DOHH2 (cell line): ENCODE measurements at regions not wholly inside any gene's neighbourhood (a gene's known extent, or its start where the extent isn't known, plus 50 kb on each side); places are given as distances from the start of the nearest gene placed in this dataset.

Experiments
- H3F3A ChIP-seq: fragments of 200-600 bp; sonication (generic), shearing (Covaris generic); 2 replicates; pipeline ENCODE4 v1.6.0; 2016; ENCODE audit warnings: antibody characterized with exemption, mild to moderate bottlenecking; ENCODE audit not compliant: control insufficient read depth, insufficient read depth
- H3K27ac ChIP-seq: fragments of 200-600 bp; sonication (generic); 2 replicates; pipeline ENCODE4 v1.5.1; 2014; ENCODE audit warnings: low read depth, mild to moderate bottlenecking, low read length, moderate library complexity
- H3K27me3 ChIP-seq: fragments of 200-600 bp; sonication (generic); 2 replicates; pipeline ENCODE4 v1.6.1; 2014; ENCODE audit warnings: mild to moderate bottlenecking, low read length, mixed read lengths; ENCODE audit not compliant: control insufficient read depth
- H3K36me3 ChIP-seq: fragments of 200-600 bp; sonication (generic); 2 replicates; pipeline ENCODE4 v1.6.1; 2014; ENCODE audit warnings: mild to moderate bottlenecking, low read length, moderate library complexity, mixed read lengths; ENCODE audit not compliant: control insufficient read depth
- H3K4me1 ChIP-seq: fragments of 200-600 bp; sonication (generic); 2 replicates; pipeline ENCODE4 v1.6.1; 2014; ENCODE audit warnings: mild to moderate bottlenecking, low read length, mixed read lengths; ENCODE audit not compliant: control insufficient read depth
- H3K4me2 ChIP-seq: fragments of 200-600 bp; sonication (generic); 2 replicates; pipeline ENCODE4 v1.6.0; 2014; ENCODE audit warnings: mild to moderate bottlenecking, low read length, moderate library complexity
- H3K4me3 ChIP-seq: fragments of 200-600 bp; sonication (generic); 2 replicates; pipeline ENCODE4 v1.5.1; 2014; ENCODE audit warnings: mild to moderate bottlenecking, low read length, mixed read lengths
- H3K79me2 ChIP-seq: fragments of 200-600 bp; sonication (generic); 2 replicates; pipeline ENCODE4 v1.6.1; 2014; ENCODE audit warnings: mild to moderate bottlenecking, low read length, mixed read lengths; ENCODE audit not compliant: control insufficient read depth
- H3K9me2 ChIP-seq: fragments of 200-600 bp; sonication (generic); replicated peaks from 2 replicates; pipeline ENCODE4 v1.6.1; 2014; ENCODE audit warnings: mild to moderate bottlenecking, low read length, mixed read lengths; ENCODE audit not compliant: control insufficient read depth
- H3K9me3 ChIP-seq: fragments of 200-600 bp; sonication (generic); 2 replicates; pipeline ENCODE4 v1.6.1; 2014; ENCODE audit warnings: antibody characterized with exemption, low read length, mixed read lengths; ENCODE audit not compliant: control insufficient read depth, insufficient read depth
- H4K20me1 ChIP-seq: fragments of 200-600 bp; sonication (generic); 2 replicates; pipeline ENCODE4 v1.6.0; 2014; ENCODE audit warnings: low read depth, mild to moderate bottlenecking, antibody characterized with exemption, low read length, moderate library complexity; ENCODE audit not compliant: control insufficient read depth, insufficient read depth
- EZH2phosphoT487 ChIP-seq: fragments of 200-600 bp; sonication (generic); IDR thresholded peaks from 2 replicates; pipeline ENCODE4 v1.6.1; 2017; ENCODE audit warnings: borderline replicate concordance, mild to moderate bottlenecking, antibody characterized with exemption, low read length, moderate library complexity, mixed read lengths
- TF ChIP-seq, protein P1 (sequence below): fragments of 200-600 bp; sonication (generic); IDR thresholded peaks from one replicate; pipeline ENCODE4 v1.5.1; 2014; ENCODE audit warnings: antibody characterized with exemption, mild to moderate bottlenecking, low read depth, low read length; ENCODE audit not compliant: poor library complexity, severe bottlenecking

- Histone ChIP-seq H3K27ac (no peak overlapping the region), H4K20me1 (no peaks in the 10 kb centered on the region), H3K4me3 (no peak overlapping the region), H3K9me2 (no peaks in the 10 kb centered on the region), H3K27me3 (no peaks in the 10 kb centered on the region), H3K4me1 (no peaks in the 10 kb centered on the region), H3F3A (no peaks in the 10 kb centered on the region), H3K9me3 (no peaks in the 10 kb centered on the region), H3K4me2 (no peak overlapping the region), H3K79me2 (no peaks in the 10 kb centered on the region), H3K36me3 (no peaks in the 10 kb centered on the region)
- TF ChIP-seq, protein P1, sequence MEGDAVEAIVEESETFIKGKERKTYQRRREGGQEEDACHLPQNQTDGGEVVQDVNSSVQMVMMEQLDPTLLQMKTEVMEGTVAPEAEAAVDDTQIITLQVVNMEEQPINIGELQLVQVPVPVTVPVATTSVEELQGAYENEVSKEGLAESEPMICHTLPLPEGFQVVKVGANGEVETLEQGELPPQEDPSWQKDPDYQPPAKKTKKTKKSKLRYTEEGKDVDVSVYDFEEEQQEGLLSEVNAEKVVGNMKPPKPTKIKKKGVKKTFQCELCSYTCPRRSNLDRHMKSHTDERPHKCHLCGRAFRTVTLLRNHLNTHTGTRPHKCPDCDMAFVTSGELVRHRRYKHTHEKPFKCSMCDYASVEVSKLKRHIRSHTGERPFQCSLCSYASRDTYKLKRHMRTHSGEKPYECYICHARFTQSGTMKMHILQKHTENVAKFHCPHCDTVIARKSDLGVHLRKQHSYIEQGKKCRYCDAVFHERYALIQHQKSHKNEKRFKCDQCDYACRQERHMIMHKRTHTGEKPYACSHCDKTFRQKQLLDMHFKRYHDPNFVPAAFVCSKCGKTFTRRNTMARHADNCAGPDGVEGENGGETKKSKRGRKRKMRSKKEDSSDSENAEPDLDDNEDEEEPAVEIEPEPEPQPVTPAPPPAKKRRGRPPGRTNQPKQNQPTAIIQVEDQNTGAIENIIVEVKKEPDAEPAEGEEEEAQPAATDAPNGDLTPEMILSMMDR, result no peak
- TF ChIP-seq EZH2phosphoT487, result no peak
These were observed 509.7 kb downstream of the ZEB2 start for GRCh38 chr2:144010096-144010836.

DNA sequence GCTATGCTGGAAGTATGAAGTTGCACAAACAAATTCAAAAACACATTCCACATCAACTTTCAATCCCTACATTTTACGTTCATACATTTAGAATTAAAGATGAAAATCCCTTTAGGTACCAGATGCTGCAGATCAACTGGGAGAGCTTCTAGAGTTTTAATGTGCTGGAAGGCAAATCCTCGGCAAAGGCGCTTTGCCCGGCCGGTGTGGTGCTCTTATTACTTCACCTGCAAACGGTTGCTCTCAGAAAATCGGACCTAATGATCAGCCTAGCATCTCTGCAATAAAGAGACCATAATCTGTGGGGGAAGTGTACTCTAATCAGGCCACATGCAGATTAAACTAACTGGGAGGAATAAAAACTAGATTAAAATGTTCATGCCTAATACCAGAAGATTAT lies 513.8 kb downstream of the ZEB2 start:
- no peak for TF ChIP-seq EZH2phosphoT487
- TF ChIP-seq, protein P1, result no peak
- no peaks in the 10 kb centered on the region for H3K4me1 ChIP-seq
- no peak overlapping the region for H3K27ac ChIP-seq
- H3K4me3 ChIP-seq, result no peak overlapping the region
- no peaks in the 10 kb centered on the region for H3K9me2 ChIP-seq
- H3K79me2 ChIP-seq, result no peaks in the 10 kb centered on the region
- no peaks in the 10 kb centered on the region for H3K27me3 ChIP-seq
- H4K20me1 ChIP-seq, result no peaks in the 10 kb centered on the region
- no peaks in the 10 kb centered on the region for H3F3A ChIP-seq
- H3K4me2 ChIP-seq, result no peak overlapping the region
- no peaks in the 10 kb centered on the region for H3K9me3 ChIP-seq
- no peaks in the 10 kb centered on the region for H3K36me3 ChIP-seq

GRCh38 chr2:144004742-144005141 lies 515.2 kb downstream of the ZEB2 start:
- H3K79me2 ChIP-seq, result no peaks in the 10 kb centered on the region
- H3K27ac ChIP-seq, result no peak overlapping the region
- TF ChIP-seq, protein P1, result no peak
- no peak for TF ChIP-seq EZH2phosphoT487
- H3K27me3 ChIP-seq, result no peaks in the 10 kb centered on the region
- H3K9me3 ChIP-seq, result no peaks in the 10 kb centered on the region
- no peaks in the 10 kb centered on the region for H3K9me2 ChIP-seq
- no peak overlapping the region for H3K4me2 ChIP-seq
- H3K4me1 ChIP-seq, result no peaks in the 10 kb centered on the region
- no peaks in the 10 kb centered on the region for H4K20me1 ChIP-seq
- no peak overlapping the region for H3K4me3 ChIP-seq
- no peaks in the 10 kb centered on the region for H3K36me3 ChIP-seq
- H3F3A ChIP-seq, result no peaks in the 10 kb centered on the region
